ENCODE measurements at regions not wholly inside any gene's neighbourhood (a gene's known extent, or its start where the extent isn't known, plus 50 kb on each side); places are given as distances from the start of the nearest gene placed in this dataset.
"Not testable (repeated sequence)": the region's sequence is repeated elsewhere in the genome, so short reads cannot be mapped to it uniquely, and the experiment has no call there.

- no peak for DNase-seq (ENCODE audit: low read depth)
Observed at GRCh38 chr16:13628156-13628555, 291.8 kb upstream of the ERCC4 start.

- DNase-seq (ENCODE audit: low read depth), result no peak
Observed at GRCh38 chr16:13629704-13630103, 290.2 kb upstream of the ERCC4 start.

GRCh38 chr16:13630374-13630773 lies 289.6 kb upstream of the ERCC4 start:
- DNase-seq (ENCODE audit: low read depth), result no peak

GRCh38 chr16:13631213-13631767 lies 288.7 kb upstream of the ERCC4 start:
- no peak for DNase-seq (ENCODE audit: low read depth)

GRCh38 chr16:13631916-13632315 lies 288.0 kb upstream of the ERCC4 start:
- DNase-seq (ENCODE audit: low read depth), result no peak

- not testable (repeated sequence) for DNase-seq (ENCODE audit: low read depth)
Observed at GRCh38 chr16:13632504-13632903, 287.4 kb upstream of the ERCC4 start.

- peak; percentile 84 for DNase-seq (ENCODE audit: low read depth)
Observed at GRCh38 chr16:13633391-13633861, 286.5 kb upstream of the ERCC4 start.

GRCh38 chr16:13634253-13634652 lies 285.7 kb upstream of the ERCC4 start:
- DNase-seq (ENCODE audit: low read depth), result no peak

GRCh38 chr16:13634959-13635358 lies 285.0 kb upstream of the ERCC4 start:
- DNase-seq (ENCODE audit: low read depth), result peak; percentile 58

GRCh38 chr16:13638218-13638617 lies 281.7 kb upstream of the ERCC4 start:
- no peak for DNase-seq (ENCODE audit: low read depth)

- no peak for DNase-seq (ENCODE audit: low read depth)
Observed at GRCh38 chr16:13643412-13643811, 276.5 kb upstream of the ERCC4 start.

- DNase-seq (ENCODE audit: low read depth), result no peak
Observed at GRCh38 chr16:13645601-13646245, 274.2 kb upstream of the ERCC4 start.

- no peak for DNase-seq (ENCODE audit: low read depth)
Observed at GRCh38 chr16:13660807-13661206, 259.1 kb upstream of the ERCC4 start.

GRCh38 chr16:13665876-13666275 lies 254.1 kb upstream of the ERCC4 start:
- no peak for DNase-seq (ENCODE audit: low read depth)

- no peak for DNase-seq (ENCODE audit: low read depth)
Observed at GRCh38 chr16:13672196-13672595, 247.8 kb upstream of the ERCC4 start.

- DNase-seq (ENCODE audit: low read depth), result peak; percentile 15
Observed at GRCh38 chr16:13680021-13680889, 239.7 kb upstream of the ERCC4 start.

- DNase-seq (ENCODE audit: low read depth), result no peak
Observed at GRCh38 chr16:13684819-13685563, 235.0 kb upstream of the ERCC4 start.

GRCh38 chr16:13696017-13696416 lies 223.9 kb upstream of the ERCC4 start:
- no peak for DNase-seq (ENCODE audit: low read depth)

- DNase-seq (ENCODE audit: low read depth), result no peak
Observed at GRCh38 chr16:13697013-13697412, 222.9 kb upstream of the ERCC4 start.

GRCh38 chr16:13697568-13697967 lies 222.4 kb upstream of the ERCC4 start:
- DNase-seq (ENCODE audit: low read depth), result no peak

- no peak for DNase-seq (ENCODE audit: low read depth)
Observed at GRCh38 chr16:13702614-13703013, 217.3 kb upstream of the ERCC4 start.

Measured in renal cortical epithelial cell (primary cell).